ENCODE measurements at regions not wholly inside any gene's neighbourhood (a gene's known extent, or its start where the extent isn't known, plus 50 kb on each side); places are given as distances from the start of the nearest gene placed in this dataset.

- DNase-seq (ENCODE audit: low read depth in 1 of 2, low spot score in 1 of 2) (no peak), FAIRE-seq (no peak), ATAC-seq (no peak)
- WGBS (ENCODE audit: missing lambda C conversion rate) = 0% methylated on average over 1 of the region's 1 CpG
- H3K4me2 ChIP-seq = no peak overlapping the region
- TF ChIP-seq CHD4 (IDR thresholded peaks at IDR 0.05; ENCODE audit: borderline replicate concordance) (no peak), EP300 (IDR thresholded peaks at IDR 0.05) (no peak), HEYL (CRISPR knock-in tag; IDR thresholded peaks at IDR 0.05) (no peak), RARB (CRISPR knock-in tag; IDR thresholded peaks at IDR 0.05) (no peak), CEBPB (IDR thresholded peaks at IDR 0.05) (no peak), HMGXB4 (CRISPR knock-in tag; IDR thresholded peaks at IDR 0.05; ENCODE audit: borderline replicate concordance) (no peak), CTCF (IDR thresholded peaks at IDR 0.05) (no peak)
- POLR2A ChIA-PET = no interaction called here
- no peaks in the 10 kb centered on the region for H3K9me3 ChIP-seq
- H3K4me1 ChIP-seq = no peaks in the 10 kb centered on the region
- H3K4me3 ChIP-seq = no peak overlapping the region
- no peak overlapping the region for H3K27ac ChIP-seq
- CTCF ChIA-PET = no interaction called here
These were observed 387.1 kb downstream of the MRPL39 start for GRCh38 chr21:25220169-25220568.

DNA sequence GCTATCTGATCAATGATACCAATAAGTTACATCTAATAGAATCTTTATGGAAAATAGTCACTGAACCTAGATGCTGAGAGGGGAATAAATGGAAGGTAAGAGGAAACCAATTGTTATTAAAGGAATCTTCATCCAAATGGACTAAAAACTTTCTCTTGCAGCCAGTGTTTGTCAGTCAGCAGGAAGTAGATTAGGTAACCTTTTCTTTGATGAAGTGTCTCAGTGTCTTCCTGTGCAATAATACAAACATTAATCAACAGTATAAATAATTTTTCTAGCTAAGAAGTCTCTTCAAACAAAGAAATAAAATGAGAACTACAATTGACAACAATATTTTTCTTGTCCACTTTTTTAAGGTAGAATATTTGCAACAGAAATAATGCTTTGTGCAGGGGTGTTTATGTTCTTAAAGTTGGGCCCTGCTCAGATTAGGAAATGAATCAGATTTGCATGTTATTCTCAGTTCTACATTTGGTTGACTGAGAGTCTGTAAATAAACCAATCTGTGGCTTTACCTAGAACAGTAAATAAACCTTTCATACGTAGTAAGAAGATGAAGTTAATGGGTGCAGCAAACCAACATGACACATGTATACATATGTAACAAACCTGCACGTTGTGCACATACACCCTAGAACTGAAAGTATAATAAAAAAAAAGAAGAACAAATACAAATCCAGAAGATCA lies 391.4 kb downstream of the MRPL39 start:
- H3K9me3 ChIP-seq = no peaks in the 10 kb centered on the region
- CTCF ChIA-PET = no interaction called here
- TF ChIP-seq GATA3 (IDR thresholded peaks at IDR 0.05; ENCODE audit: borderline replicate concordance) (no peak), KDM1A (IDR thresholded peaks at IDR 0.05; ENCODE audit: low read depth) (no peak), ZFP36 (IDR thresholded peaks at IDR 0.05; ENCODE audit: borderline replicate concordance, partially characterized antibody) (no peak)
- TF ChIP-seq, protein P1, sequence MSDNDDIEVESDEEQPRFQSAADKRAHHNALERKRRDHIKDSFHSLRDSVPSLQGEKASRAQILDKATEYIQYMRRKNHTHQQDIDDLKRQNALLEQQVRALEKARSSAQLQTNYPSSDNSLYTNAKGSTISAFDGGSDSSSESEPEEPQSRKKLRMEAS (IDR thresholded peaks at IDR 0.05) = no peak

GRCh38 chr21:25214676-25215075 lies 392.6 kb downstream of the MRPL39 start:
- CTCF ChIA-PET = no interaction called here

More for the DNA sequence above, 391.4 kb downstream of the MRPL39 start:
- Histone ChIP-seq H3K27ac (no peak overlapping the region), H3K4me3 (no peak overlapping the region), H3K4me2 (no peak overlapping the region), H3K4me1 (no peaks in the 10 kb centered on the region)
- no peak for DNase-seq (ENCODE audit: low read depth in 1 of 2, low spot score in 1 of 2)
- no peak for FAIRE-seq
- no peak for ATAC-seq
- WGBS (ENCODE audit: missing lambda C conversion rate) = 5% methylated on average over 2 of the region's 2 CpGs
- POLR2A ChIA-PET = no interaction called here

More at GRCh38 chr21:25214676-25215075, 392.6 kb downstream of the MRPL39 start:
- Histone ChIP-seq H3K9me3 (no peaks in the 10 kb centered on the region), H3K4me2 (no peak overlapping the region), H3K27ac (no peak overlapping the region), H3K4me3 (no peak overlapping the region), H3K4me1 (no peaks in the 10 kb centered on the region)
- under 1% methylated on average over 8 of the region's 8 CpGs for WGBS (ENCODE audit: missing lambda C conversion rate)
- POLR2A ChIA-PET = no interaction called here
- ATAC-seq (no peak), DNase-seq (ENCODE audit: low read depth in 1 of 2, low spot score in 1 of 2) (no peak), FAIRE-seq (no peak)
- TF ChIP-seq, protein P2, sequence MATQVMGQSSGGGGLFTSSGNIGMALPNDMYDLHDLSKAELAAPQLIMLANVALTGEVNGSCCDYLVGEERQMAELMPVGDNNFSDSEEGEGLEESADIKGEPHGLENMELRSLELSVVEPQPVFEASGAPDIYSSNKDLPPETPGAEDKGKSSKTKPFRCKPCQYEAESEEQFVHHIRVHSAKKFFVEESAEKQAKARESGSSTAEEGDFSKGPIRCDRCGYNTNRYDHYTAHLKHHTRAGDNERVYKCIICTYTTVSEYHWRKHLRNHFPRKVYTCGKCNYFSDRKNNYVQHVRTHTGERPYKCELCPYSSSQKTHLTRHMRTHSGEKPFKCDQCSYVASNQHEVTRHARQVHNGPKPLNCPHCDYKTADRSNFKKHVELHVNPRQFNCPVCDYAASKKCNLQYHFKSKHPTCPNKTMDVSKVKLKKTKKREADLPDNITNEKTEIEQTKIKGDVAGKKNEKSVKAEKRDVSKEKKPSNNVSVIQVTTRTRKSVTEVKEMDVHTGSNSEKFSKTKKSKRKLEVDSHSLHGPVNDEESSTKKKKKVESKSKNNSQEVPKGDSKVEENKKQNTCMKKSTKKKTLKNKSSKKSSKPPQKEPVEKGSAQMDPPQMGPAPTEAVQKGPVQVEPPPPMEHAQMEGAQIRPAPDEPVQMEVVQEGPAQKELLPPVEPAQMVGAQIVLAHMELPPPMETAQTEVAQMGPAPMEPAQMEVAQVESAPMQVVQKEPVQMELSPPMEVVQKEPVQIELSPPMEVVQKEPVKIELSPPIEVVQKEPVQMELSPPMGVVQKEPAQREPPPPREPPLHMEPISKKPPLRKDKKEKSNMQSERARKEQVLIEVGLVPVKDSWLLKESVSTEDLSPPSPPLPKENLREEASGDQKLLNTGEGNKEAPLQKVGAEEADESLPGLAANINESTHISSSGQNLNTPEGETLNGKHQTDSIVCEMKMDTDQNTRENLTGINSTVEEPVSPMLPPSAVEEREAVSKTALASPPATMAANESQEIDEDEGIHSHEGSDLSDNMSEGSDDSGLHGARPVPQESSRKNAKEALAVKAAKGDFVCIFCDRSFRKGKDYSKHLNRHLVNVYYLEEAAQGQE (IDR thresholded peaks at IDR 0.05) = no peak
- TF ChIP-seq ZSCAN20 (CRISPR knock-in tag; IDR thresholded peaks at IDR 0.05) (no peak), RNF2 (IDR thresholded peaks at IDR 0.05; ENCODE audit: borderline replicate concordance, low read depth) (no peak), EHF (CRISPR knock-in tag; IDR thresholded peaks at IDR 0.05) (no peak), CEBPB (IDR thresholded peaks at IDR 0.05) (no peak), ZC3H11A (IDR thresholded peaks at IDR 0.05) (no peak), POLR2A (IDR thresholded peaks at IDR 0.05; ENCODE audit: low read length) (no peak), EP300 (IDR thresholded peaks at IDR 0.05) (no peak), JUNB (IDR thresholded peaks at IDR 0.05) (no peak), HEYL (CRISPR knock-in tag; IDR thresholded peaks at IDR 0.05) (no peak), FOXS1 (CRISPR knock-in tag; IDR thresholded peaks at IDR 0.05) (no peak), HES2 (IDR thresholded peaks at IDR 0.05) (no peak), EHMT2 (IDR thresholded peaks at IDR 0.05; ENCODE audit: low read depth) (no peak), GATA3 (IDR thresholded peaks at IDR 0.05; ENCODE audit: borderline replicate concordance) (no peak), KDM1A (IDR thresholded peaks at IDR 0.05; ENCODE audit: low read depth) (no peak)
- TF ChIP-seq, protein P1 (IDR thresholded peaks at IDR 0.05) = no peak

Data from A549 (cell line).